ENCODE measurements at regions not wholly inside any gene's neighbourhood (a gene's known extent, or its start where the extent isn't known, plus 50 kb on each side); places are given as distances from the start of the nearest gene placed in this dataset.

DNA sequence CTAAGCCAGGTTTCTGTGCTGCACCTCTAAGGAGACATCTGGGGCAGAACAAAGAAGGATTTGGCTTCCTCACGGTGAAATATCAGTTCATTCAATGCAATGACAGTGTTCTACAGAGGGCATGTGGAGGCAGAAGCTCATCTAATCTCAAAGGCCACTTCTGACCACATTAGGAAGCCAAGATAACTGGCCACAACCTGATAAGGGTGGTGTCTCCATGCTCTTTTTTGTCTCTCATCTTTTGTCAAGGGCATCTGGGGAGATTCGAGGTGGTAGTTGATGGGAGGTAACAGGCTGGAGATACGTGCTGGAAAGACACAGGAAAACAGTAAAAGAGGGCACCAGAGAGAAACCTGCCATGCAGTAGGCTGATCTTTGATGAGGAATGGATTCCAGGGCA is 303.9 kb downstream of the LRATD1 start:
- Histone ChIP-seq H3K27me3 (ENCODE audit: insufficient read depth, poor library complexity, severe bottlenecking) (peaks cover 1% of the 10 kb centered on the region), H3K27ac (replicated peaks) (no peak overlapping the region), H3K4me3 (replicated peaks; ENCODE audit: insufficient read depth, low read length) (no peak overlapping the region)
- DNase-seq (ENCODE audit: low read depth in 1 of 2, low spot score in 1 of 2), result no peak
- no peak for TF ChIP-seq POLR2AphosphoS5 (IDR thresholded peaks at IDR 0.05; ENCODE audit: low read depth)
- TF ChIP-seq GABPA (IDR thresholded peaks at IDR 0.05; ENCODE audit: low read depth), result no peak
- TF ChIP-seq, protein P1, sequence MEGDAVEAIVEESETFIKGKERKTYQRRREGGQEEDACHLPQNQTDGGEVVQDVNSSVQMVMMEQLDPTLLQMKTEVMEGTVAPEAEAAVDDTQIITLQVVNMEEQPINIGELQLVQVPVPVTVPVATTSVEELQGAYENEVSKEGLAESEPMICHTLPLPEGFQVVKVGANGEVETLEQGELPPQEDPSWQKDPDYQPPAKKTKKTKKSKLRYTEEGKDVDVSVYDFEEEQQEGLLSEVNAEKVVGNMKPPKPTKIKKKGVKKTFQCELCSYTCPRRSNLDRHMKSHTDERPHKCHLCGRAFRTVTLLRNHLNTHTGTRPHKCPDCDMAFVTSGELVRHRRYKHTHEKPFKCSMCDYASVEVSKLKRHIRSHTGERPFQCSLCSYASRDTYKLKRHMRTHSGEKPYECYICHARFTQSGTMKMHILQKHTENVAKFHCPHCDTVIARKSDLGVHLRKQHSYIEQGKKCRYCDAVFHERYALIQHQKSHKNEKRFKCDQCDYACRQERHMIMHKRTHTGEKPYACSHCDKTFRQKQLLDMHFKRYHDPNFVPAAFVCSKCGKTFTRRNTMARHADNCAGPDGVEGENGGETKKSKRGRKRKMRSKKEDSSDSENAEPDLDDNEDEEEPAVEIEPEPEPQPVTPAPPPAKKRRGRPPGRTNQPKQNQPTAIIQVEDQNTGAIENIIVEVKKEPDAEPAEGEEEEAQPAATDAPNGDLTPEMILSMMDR (IDR thresholded peaks at IDR 0.05; ENCODE audit: insufficient read depth, low read length), result no peak

DNA sequence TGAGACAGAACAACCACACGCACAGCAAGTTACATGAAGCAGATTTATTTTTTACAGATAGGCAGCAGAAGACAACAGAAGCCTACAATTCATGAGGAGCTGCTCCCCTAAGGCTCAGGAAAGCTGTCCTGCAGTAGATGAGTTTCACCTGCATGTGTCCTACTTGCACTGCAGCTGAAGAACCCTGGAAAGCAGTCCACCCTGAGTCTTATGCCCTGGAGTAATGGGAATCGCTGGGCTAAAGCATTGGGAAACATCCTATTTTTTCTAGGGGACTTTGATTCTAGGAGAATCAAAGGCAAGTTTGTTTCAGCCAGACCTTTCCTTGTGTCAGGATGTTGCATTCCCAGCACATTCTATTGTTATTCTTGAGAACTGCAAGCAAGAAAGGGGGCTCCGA is 304.8 kb downstream of the LRATD1 start:
- Histone ChIP-seq H3K27ac (replicated peaks) (no peak overlapping the region), H3K4me3 (replicated peaks; ENCODE audit: insufficient read depth, low read length) (no peak overlapping the region), H3K27me3 (ENCODE audit: insufficient read depth, poor library complexity, severe bottlenecking) (peaks cover 3% of the 10 kb centered on the region)
- TF ChIP-seq GABPA (IDR thresholded peaks at IDR 0.05; ENCODE audit: low read depth), result no peak
- TF ChIP-seq, protein P1 (IDR thresholded peaks at IDR 0.05; ENCODE audit: insufficient read depth, low read length), result no peak
- TF ChIP-seq POLR2AphosphoS5 (IDR thresholded peaks at IDR 0.05; ENCODE audit: low read depth), result no peak
- DNase-seq (ENCODE audit: low read depth in 1 of 2, low spot score in 1 of 2), result no peak

DNA sequence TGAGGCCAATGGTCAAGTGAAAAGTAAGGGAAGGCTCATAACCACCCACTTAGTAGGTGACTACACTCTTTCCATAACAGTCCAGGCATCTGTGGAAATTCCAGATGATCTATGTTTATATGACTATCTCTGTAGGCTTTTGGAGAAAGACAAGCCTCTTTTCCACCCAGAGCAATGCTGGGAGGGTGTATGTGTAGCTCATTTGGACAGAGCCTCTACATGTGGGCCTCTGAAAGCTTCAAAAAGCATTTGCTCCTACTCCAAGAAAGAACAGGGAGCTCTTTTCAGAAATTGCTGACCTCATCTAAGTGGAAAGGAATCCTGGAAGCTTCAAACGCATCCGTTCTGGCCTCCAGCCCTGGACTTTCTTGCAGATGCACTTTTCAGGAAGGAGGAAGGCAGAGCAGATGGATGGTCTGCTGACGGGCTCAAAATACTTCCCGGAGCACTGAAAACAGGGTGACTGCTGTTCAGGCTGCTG is 308.7 kb downstream of the LRATD1 start:
- no peak for DNase-seq (ENCODE audit: low read depth in 1 of 2, low spot score in 1 of 2)
- peaks cover 3% of the 10 kb centered on the region for H3K27me3 ChIP-seq (ENCODE audit: insufficient read depth, poor library complexity, severe bottlenecking)
- H3K27ac ChIP-seq (replicated peaks), result no peak overlapping the region
- TF ChIP-seq SPI1 (IDR thresholded peaks at IDR 0.05; ENCODE audit: borderline replicate concordance, low read depth), result no peak
- TF ChIP-seq POLR2AphosphoS5 (IDR thresholded peaks at IDR 0.05; ENCODE audit: low read depth), result no peak
- TF ChIP-seq, protein P1 (IDR thresholded peaks at IDR 0.05; ENCODE audit: insufficient read depth, low read length), result no peak
- TF ChIP-seq, protein P2, sequence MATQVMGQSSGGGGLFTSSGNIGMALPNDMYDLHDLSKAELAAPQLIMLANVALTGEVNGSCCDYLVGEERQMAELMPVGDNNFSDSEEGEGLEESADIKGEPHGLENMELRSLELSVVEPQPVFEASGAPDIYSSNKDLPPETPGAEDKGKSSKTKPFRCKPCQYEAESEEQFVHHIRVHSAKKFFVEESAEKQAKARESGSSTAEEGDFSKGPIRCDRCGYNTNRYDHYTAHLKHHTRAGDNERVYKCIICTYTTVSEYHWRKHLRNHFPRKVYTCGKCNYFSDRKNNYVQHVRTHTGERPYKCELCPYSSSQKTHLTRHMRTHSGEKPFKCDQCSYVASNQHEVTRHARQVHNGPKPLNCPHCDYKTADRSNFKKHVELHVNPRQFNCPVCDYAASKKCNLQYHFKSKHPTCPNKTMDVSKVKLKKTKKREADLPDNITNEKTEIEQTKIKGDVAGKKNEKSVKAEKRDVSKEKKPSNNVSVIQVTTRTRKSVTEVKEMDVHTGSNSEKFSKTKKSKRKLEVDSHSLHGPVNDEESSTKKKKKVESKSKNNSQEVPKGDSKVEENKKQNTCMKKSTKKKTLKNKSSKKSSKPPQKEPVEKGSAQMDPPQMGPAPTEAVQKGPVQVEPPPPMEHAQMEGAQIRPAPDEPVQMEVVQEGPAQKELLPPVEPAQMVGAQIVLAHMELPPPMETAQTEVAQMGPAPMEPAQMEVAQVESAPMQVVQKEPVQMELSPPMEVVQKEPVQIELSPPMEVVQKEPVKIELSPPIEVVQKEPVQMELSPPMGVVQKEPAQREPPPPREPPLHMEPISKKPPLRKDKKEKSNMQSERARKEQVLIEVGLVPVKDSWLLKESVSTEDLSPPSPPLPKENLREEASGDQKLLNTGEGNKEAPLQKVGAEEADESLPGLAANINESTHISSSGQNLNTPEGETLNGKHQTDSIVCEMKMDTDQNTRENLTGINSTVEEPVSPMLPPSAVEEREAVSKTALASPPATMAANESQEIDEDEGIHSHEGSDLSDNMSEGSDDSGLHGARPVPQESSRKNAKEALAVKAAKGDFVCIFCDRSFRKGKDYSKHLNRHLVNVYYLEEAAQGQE (IDR thresholded peaks at IDR 0.05; ENCODE audit: insufficient replicate concordance, low read depth), result no peak
- TF ChIP-seq GABPA (IDR thresholded peaks at IDR 0.05; ENCODE audit: low read depth), result no peak
- no peak overlapping the region for H3K4me3 ChIP-seq (replicated peaks; ENCODE audit: insufficient read depth, low read length)

DNA sequence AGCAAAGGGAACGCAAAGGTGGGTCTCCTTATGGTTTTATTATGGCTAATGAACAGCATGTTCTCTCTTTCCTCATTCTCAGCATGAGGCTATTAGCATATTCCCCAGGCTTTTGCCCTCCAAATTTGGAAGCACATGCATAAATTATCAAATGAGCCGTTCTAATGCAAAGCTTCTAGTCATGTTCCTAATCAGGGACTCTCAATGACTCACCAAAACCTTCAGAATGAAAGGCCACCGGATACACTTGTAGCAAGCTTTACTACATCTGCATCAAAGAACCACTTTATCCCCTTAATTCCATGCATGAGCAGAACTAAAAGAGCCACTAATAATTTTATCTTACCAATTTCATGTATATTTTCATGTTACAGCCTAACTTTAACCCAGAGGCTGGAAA is 310.5 kb downstream of the LRATD1 start:
- H3K4me3 ChIP-seq (replicated peaks; ENCODE audit: insufficient read depth, low read length), result no peak overlapping the region
- TF ChIP-seq, protein P2 (IDR thresholded peaks at IDR 0.05; ENCODE audit: insufficient replicate concordance, low read depth), result no peak
- no peak for TF ChIP-seq SPI1 (IDR thresholded peaks at IDR 0.05; ENCODE audit: borderline replicate concordance, low read depth)
- TF ChIP-seq, protein P1 (IDR thresholded peaks at IDR 0.05; ENCODE audit: insufficient read depth, low read length), result no peak
- no peak for TF ChIP-seq POLR2AphosphoS5 (IDR thresholded peaks at IDR 0.05; ENCODE audit: low read depth)
- DNase-seq (ENCODE audit: low read depth in 1 of 2, low spot score in 1 of 2), result no peak
- H3K27me3 ChIP-seq (ENCODE audit: insufficient read depth, poor library complexity, severe bottlenecking), result peaks cover 3% of the 10 kb centered on the region
- no peak overlapping the region for H3K27ac ChIP-seq (replicated peaks)

All from HL-60 (cell line).